Right kidney (tissue), 1 donor: ENCODE measurements at regions not wholly inside any gene's neighbourhood (a gene's known extent, or its start where the extent isn't known, plus 50 kb on each side); places are given as distances from the start of the nearest gene placed in this dataset.
"Not testable (repeated sequence)": the region's sequence is repeated elsewhere in the genome, so short reads cannot be mapped to it uniquely, and the experiment has no call there.

Experiments used
- DNase-seq: peaks from one replicate; pipeline ENCODE4 v3.0.0-alpha.2; 2016

DNA sequence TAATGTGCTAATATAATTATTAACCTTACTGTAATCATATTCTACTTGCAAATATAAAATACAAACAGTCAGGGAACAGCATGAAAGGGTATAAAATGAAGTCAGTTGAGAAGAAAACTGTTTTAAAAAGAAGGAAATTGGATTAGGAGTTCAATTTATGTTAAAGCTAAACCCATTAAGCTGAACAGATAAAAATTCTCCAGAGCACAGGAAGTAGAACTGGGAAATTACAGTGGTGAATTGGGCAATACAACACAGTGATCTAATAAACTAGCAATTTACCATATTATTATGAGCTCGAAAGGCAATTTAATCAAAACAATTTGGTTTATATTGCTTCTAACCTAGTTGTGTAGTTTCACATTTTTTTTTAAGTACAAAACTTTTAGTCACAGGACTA is 407.4 kb upstream of the RGS17 start:
- no peak for DNase-seq

GRCh38 chr6:153537422-153537821 is 406.3 kb upstream of the RGS17 start:
- DNase-seq = no peak

GRCh38 chr6:153526479-153526878 is 395.4 kb upstream of the RGS17 start:
- no peak for DNase-seq

DNA sequence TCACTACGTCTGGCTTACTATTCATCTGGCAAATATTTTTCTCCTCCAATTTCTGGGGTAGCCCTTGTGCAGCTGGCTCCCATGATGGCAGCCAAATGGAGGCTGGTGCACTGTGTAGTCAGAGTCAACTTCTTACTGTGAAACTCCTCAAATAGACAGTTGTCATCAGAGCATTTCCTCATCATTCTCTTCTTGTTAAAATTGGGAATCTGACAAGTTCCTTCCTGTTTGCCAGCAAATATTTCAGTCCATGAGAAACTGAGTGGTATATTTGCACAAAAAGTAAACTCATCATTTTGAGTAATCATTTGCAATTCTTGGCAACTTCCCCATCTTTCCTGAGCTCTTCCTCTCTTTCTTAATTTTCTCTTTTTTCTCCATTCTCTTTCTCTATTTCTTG is 394.9 kb upstream of the RGS17 start:
- no peak for DNase-seq

GRCh38 chr6:153523390-153523789 is 392.3 kb upstream of the RGS17 start:
- DNase-seq = no peak

DNA sequence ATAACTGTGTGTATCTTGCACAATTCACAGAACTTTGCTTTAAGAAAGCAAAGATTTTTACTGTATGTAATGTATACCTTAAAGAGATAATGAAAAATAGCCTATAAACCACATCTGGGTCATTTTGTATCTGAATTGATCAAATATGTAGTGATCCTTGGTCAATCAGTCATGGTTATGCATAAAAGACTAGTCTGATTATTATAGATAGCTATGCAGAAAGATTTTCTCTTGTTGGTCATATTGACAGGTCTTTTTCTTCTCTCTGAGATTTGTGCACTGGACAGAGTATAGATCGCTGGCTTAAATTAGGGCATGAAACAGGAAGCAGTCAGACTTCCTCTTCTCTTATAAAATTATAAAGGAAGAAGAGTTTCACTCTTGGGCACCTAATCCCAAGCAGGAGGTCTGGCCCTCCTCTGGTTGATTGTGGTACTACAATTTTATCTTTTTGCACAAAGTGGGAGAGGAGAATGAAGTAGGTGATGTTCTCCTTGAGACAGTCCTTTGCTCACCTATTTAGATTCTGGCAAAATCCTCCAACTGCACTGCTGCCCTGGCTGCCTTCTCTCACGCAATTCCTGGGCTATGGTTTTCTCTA is 380.9 kb upstream of the RGS17 start:
- DNase-seq = no peak

- no peak for DNase-seq
Measured at GRCh38 chr6:153503810-153504209, 372.7 kb upstream of the RGS17 start.

DNA sequence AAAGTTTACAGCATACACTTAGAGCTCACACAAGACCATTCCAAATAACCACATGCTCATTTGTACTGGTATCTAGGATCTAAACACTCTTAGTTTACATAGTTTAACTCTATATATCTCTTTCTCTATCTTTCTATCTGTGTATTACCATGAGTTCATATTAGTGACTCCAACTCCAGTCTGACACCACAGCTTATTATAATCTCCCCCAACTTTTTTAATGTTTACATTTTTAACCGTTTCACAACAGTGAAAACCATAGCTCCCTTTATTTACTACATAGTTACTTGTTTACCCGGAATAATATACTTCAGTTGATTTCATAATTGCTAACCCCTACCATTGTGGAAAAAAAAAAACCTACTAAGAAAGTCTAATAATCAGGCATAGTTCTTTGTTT is 362.4 kb upstream of the RGS17 start:
- no peak for DNase-seq

DNA sequence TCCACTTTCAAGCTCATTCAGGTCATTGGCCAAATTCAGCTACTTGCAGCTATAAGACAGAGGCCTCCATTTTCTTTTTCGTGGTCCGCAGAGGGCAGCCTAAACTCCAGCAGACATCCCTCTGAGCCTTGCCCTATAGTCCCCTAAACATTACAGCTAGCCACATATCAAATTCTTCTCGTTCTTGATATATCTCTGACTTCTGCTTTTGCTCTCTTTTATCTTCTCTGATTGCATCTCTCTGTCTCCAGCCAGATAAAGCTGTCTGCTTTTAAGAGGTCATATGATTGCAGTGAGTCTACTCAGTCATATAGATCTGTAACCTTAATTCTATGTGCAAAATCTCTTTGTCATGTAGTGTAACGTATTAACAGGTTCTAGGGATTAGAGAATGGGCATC is 358.4 kb upstream of the RGS17 start:
- no peak for DNase-seq

DNA sequence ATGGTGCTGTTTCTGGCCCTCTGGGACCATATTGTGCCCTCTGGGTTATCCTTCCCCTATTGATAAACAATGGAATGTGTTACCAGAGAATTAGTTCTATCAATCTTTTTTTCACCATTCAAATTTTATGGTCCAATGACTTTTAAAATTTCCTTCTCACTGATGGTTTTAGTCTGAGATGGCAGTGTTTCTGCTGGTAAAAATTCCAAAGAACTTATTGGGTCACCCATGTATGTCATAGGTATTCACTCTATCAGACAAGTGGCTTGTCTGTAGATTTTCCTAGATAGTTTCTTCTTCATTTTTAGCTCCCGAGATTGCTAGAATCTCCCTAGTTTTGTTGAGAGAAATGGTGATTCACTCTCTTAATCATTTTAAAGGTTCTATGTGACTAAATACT is 357.2 kb upstream of the RGS17 start:
- no peak for DNase-seq

DNA sequence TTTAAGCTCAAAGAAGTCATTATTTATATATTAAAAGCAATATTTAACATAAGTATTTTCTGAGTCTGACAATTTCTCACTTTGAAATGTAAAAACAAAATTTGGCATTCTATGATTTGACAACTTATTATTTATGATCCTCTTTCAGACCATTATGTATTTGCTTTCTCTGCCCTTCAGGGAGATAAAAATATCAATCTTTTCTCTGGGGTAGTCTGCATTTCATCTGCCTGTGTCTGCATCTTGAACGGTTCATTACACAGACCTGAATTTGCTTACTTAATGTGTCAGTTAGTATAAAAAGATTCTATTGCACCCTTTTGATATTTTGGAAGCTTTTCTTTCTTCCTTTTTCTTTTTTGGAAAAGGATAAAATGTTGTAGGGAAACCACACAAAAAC is 354.0 kb upstream of the RGS17 start:
- no peak for DNase-seq

GRCh38 chr6:153484056-153484455 is 353.0 kb upstream of the RGS17 start:
- no peak for DNase-seq

DNA sequence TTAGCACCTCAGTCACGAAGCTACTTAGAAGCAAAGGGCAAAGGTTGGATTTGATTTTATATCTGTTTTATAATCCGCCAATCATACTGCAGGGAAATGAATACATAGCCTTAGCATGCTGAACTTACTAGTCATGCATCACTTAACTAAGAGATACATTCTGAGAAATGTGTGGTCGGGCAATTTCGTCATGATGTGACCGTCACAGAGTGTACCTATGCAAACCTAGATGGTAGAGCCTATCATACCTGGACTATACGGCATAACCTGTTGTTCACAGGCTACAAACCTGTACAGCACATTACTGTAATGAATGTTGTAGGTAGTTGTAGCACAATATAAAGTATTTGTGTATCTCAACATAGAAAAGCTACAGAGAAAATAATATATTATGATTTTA is 345.2 kb upstream of the RGS17 start:
- no peak for DNase-seq

DNA sequence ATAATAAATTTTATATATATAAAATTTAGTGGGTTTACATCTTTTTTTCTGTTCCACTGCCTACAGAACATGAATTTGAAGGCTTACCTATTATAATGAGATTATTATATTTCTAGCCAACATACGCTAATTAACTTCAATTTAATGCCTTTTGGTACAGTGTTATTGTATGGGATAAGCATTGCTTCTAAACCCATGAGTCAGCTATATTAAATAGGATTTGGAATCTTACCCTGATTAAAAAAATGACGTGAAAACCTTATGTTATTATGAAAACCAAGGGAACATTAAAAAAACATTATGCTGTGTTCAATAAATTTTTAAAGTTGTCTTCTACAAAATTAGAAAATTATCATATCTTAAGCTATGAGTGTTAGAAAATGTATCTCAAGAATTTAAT is 334.0 kb upstream of the RGS17 start:
- DNase-seq = no peak

GRCh38 chr6:153449279-153449678 is 318.2 kb upstream of the RGS17 start:
- no peak for DNase-seq

DNA sequence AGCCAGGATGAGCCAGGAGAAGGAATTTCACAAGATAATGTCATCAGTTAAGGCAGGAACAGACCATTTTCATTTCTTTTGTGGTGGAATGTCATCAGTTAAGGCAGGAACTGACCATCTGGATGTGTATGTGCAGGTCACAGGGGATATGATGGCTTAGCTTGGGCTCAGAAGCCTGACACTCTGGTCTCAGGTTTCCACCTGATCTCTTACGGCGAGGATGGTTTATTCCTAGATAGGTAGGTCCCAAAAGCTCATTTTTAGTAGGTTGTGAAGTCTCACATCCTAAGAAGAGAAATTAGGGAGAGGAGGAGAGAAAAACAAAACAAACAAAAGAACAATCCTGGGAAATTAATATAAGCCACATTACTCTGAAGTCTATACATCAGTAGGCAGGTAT is 311.7 kb upstream of the RGS17 start:
- DNase-seq = not testable (repeated sequence)

DNA sequence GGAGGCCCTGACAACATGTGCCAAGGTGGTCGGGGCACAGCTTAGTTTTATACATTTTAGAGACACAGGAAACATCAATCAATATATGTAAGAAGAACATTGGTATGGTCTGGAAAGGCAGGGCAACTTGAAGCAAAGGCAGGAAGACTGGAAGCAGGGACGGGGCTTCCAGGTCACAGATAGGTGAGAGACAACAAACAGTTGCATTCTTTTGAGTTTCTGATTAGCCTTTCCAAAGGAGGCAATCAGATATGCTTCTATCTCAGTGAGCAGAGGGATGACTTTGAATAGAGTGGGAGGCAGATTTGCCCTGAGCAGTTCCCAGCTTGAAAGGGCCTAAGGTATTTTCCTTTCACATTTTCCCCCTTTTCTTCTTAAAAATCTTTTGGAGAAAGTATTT is 311.0 kb upstream of the RGS17 start:
- no peak for DNase-seq

- no peak for DNase-seq
Measured at GRCh38 chr6:153437193-153437592, 306.1 kb upstream of the RGS17 start.

DNA sequence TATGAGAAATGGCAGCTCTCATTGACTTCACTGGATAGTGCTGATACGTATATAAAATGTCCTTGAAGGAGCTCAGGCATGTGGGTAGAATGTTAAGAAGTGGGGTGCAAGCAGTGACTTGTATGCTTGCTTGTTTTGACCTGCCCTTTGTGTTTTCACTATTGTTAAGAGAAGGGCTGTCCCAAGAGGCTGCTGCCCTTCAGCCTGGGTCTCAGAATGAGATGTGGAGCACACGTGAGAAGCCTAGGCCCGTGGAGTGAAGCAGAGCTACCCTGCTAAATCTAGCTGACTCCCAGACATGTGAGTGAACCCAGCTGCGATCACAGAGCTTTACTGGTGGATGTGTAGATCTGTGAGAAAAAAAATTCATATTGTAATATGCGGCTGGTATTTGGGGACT is 305.3 kb upstream of the RGS17 start:
- no peak for DNase-seq

GRCh38 chr6:153435787-153436186 is 304.7 kb upstream of the RGS17 start:
- no peak for DNase-seq

DNA sequence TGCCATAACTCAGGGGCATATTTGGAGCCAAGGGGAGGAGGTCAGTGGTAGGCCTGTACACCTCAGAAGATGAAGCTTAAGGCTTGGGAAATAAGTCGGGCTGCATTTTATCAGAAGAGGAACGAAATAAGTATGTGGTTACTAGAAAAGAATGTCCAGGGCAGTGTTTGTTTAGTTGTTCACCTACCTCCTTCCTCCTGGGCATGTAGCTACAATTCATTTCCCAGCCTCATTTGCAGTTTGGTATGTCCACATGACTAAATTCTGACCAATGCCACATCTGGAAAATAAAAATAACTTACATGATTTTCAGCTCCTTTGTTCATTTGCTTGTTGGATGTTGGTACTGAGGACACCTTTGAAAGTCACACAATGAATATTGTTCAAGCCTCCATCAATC is 294.5 kb upstream of the RGS17 start:
- DNase-seq = no peak

- no peak for DNase-seq
Measured at GRCh38 chr6:153424719-153425400, 293.8 kb upstream of the RGS17 start.

DNA sequence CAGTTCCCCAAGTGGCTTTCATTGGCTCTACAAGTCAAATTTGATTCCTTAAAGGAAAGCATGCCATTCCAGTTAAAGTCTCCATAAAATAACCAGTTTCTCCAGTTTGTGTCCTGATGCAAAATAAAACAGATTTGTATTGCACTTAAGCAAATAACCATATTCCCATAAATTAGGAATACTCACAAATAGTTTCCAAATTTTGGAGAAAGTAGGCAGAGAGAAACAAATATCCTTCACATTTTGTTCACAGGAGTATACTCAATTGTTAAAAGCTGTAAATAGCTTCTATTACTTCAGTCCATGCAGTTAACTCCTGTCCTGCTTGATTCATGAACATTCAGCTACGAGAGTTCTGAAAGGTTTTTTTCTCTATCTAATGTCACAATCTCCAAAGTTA is 281.4 kb upstream of the RGS17 start:
- no peak for DNase-seq

DNA sequence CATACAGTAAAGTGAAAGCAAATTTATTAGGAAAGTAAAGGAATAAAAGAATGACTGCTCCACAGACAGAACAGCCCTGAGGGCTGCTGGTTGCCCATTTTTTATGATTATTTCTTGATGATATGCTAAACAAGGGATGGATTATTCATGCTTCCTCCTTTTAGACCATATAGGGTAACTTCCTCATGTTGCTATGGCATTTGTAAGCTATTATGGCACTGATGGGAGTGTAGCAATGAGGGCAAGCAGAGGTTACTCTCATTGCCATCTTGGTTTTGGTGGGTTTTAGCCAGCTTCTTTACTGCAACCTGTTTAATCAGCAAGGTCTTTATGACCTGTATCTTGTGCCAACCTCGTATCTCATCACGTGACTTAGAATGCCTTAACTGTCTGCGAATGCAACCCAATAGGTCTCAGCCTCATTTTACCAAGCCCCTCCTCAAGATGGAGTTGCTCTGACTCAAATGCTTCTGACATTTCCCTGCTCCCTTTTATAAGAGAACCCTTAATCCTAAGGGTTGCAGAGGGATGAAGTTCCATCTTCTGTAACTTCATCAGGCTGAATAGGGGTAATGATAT is 280.1 kb upstream of the RGS17 start:
- DNase-seq = no peak
